ENCODE measurements at regions not wholly inside any gene's neighbourhood (a gene's known extent, or its start where the extent isn't known, plus 50 kb on each side); places are given as distances from the start of the nearest gene placed in this dataset.

GRCh38 chr20:62581308-62581707, 61.0 kb upstream of the SLCO4A1 start:
- Histone ChIP-seq H4K20me1 (ENCODE audit: insufficient read depth, low read length, poor library complexity, severe bottlenecking) (no peaks in the 10 kb centered on the region), H3K9me3 (ENCODE audit: insufficient read depth, low read depth, low read length) (no peaks in the 10 kb centered on the region), H3F3A (ENCODE audit: low read depth) (no peaks in the 10 kb centered on the region), H3K9ac (ENCODE audit: low read depth, low read length, poor library complexity, severe bottlenecking) (no peak overlapping the region), H3K4me3 (ENCODE audit: low read length, poor library complexity, severe bottlenecking) (no peak overlapping the region), H3K4me2 (ENCODE audit: low read depth, low read length, poor library complexity, severe bottlenecking) (no peak overlapping the region), H3K27me3 (ENCODE audit: insufficient read depth, low read length, poor library complexity, severe bottlenecking) (peaks cover 4% of the 10 kb centered on the region), H2AFZ (ENCODE audit: low read length) (no peak overlapping the region), H3K36me3 (ENCODE audit: insufficient read depth, low read length) (no peaks in the 10 kb centered on the region), H3K4me1 (ENCODE audit: insufficient read depth, low read length, poor library complexity, severe bottlenecking) (no peaks in the 10 kb centered on the region), H3K9me2 (replicated peaks; ENCODE audit: low read depth, low read length) (no peaks in the 10 kb centered on the region), H3K79me2 (ENCODE audit: insufficient read depth, low read length) (no peaks in the 10 kb centered on the region)
- TF ChIP-seq, protein P1, sequence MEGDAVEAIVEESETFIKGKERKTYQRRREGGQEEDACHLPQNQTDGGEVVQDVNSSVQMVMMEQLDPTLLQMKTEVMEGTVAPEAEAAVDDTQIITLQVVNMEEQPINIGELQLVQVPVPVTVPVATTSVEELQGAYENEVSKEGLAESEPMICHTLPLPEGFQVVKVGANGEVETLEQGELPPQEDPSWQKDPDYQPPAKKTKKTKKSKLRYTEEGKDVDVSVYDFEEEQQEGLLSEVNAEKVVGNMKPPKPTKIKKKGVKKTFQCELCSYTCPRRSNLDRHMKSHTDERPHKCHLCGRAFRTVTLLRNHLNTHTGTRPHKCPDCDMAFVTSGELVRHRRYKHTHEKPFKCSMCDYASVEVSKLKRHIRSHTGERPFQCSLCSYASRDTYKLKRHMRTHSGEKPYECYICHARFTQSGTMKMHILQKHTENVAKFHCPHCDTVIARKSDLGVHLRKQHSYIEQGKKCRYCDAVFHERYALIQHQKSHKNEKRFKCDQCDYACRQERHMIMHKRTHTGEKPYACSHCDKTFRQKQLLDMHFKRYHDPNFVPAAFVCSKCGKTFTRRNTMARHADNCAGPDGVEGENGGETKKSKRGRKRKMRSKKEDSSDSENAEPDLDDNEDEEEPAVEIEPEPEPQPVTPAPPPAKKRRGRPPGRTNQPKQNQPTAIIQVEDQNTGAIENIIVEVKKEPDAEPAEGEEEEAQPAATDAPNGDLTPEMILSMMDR (conservative IDR thresholded peaks at IDR 0.05; ENCODE audit: low read length), result no peak
- TF ChIP-seq EZH2phosphoT487 (IDR thresholded peaks at IDR 0.05; ENCODE audit: borderline replicate concordance), result no peak

DNA sequence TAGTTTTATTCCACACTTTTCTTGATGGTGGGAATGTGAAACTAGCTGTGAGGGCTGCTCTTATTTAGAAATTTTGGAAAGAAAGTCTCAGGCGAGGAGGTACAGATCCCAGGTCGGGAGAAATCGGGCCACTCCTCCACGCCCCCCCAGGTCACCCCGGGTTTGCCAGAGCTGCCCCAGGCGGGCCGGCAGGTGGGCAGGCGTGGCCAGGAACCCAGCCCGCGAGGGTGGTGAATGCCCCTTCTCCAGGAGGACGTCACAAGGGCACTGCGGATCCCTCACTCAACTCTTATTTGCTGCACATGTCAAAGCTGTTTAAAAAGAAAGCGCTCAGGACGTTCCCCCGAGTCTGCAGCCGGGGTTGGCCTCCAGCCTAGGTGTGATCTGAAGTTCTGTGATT, 60.5 kb upstream of the SLCO4A1 start:
- H3K9me2 ChIP-seq (replicated peaks; ENCODE audit: low read depth, low read length), result no peaks in the 10 kb centered on the region
- H3K4me2 ChIP-seq (ENCODE audit: low read depth, low read length, poor library complexity, severe bottlenecking), result no peak overlapping the region
- no peak overlapping the region for H2AFZ ChIP-seq (ENCODE audit: low read length)
- no peaks in the 10 kb centered on the region for H3F3A ChIP-seq (ENCODE audit: low read depth)
- peaks cover 4% of the 10 kb centered on the region for H3K27me3 ChIP-seq (ENCODE audit: insufficient read depth, low read length, poor library complexity, severe bottlenecking)
- H3K4me1 ChIP-seq (ENCODE audit: insufficient read depth, low read length, poor library complexity, severe bottlenecking), result no peaks in the 10 kb centered on the region
- H4K20me1 ChIP-seq (ENCODE audit: insufficient read depth, low read length, poor library complexity, severe bottlenecking), result no peaks in the 10 kb centered on the region
- no peaks in the 10 kb centered on the region for H3K36me3 ChIP-seq (ENCODE audit: insufficient read depth, low read length)
- TF ChIP-seq, protein P1 (conservative IDR thresholded peaks at IDR 0.05; ENCODE audit: low read length), result no peak
- no peak for TF ChIP-seq EZH2phosphoT487 (IDR thresholded peaks at IDR 0.05; ENCODE audit: borderline replicate concordance)
- no peak overlapping the region for H3K4me3 ChIP-seq (ENCODE audit: low read length, poor library complexity, severe bottlenecking)
- no peaks in the 10 kb centered on the region for H3K79me2 ChIP-seq (ENCODE audit: insufficient read depth, low read length)
- no peaks in the 10 kb centered on the region for H3K9me3 ChIP-seq (ENCODE audit: insufficient read depth, low read depth, low read length)
- no peak overlapping the region for H3K9ac ChIP-seq (ENCODE audit: low read depth, low read length, poor library complexity, severe bottlenecking)

- H3K9ac ChIP-seq (ENCODE audit: low read depth, low read length, poor library complexity, severe bottlenecking), result no peak overlapping the region
- TF ChIP-seq, protein P1 (conservative IDR thresholded peaks at IDR 0.05; ENCODE audit: low read length), result no peak
- TF ChIP-seq EZH2phosphoT487 (IDR thresholded peaks at IDR 0.05; ENCODE audit: borderline replicate concordance), result no peak
These were observed 58.8 kb upstream of the SLCO4A1 start for GRCh38 chr20:62583424-62583920.

More at GRCh38 chr20:62583424-62583920, 58.8 kb upstream of the SLCO4A1 start:
- no peaks in the 10 kb centered on the region for H3K36me3 ChIP-seq (ENCODE audit: insufficient read depth, low read length)
- peaks cover 4% of the 10 kb centered on the region for H3K27me3 ChIP-seq (ENCODE audit: insufficient read depth, low read length, poor library complexity, severe bottlenecking)
- H3K9me3 ChIP-seq (ENCODE audit: insufficient read depth, low read depth, low read length), result no peaks in the 10 kb centered on the region
- no peaks in the 10 kb centered on the region for H3K9me2 ChIP-seq (replicated peaks; ENCODE audit: low read depth, low read length)
- H3K4me1 ChIP-seq (ENCODE audit: insufficient read depth, low read length, poor library complexity, severe bottlenecking), result no peaks in the 10 kb centered on the region
- H3K4me3 ChIP-seq (ENCODE audit: low read length, poor library complexity, severe bottlenecking), result no peak overlapping the region
- H4K20me1 ChIP-seq (ENCODE audit: insufficient read depth, low read length, poor library complexity, severe bottlenecking), result no peaks in the 10 kb centered on the region
- no peaks in the 10 kb centered on the region for H3K79me2 ChIP-seq (ENCODE audit: insufficient read depth, low read length)
- no peak overlapping the region for H3K4me2 ChIP-seq (ENCODE audit: low read depth, low read length, poor library complexity, severe bottlenecking)
- no peaks in the 10 kb centered on the region for H3F3A ChIP-seq (ENCODE audit: low read depth)
- H2AFZ ChIP-seq (ENCODE audit: low read length), result no peak overlapping the region
